ENCODE measurements at regions not wholly inside any gene's neighbourhood (a gene's known extent, or its start where the extent isn't known, plus 50 kb on each side); places are given as distances from the start of the nearest gene placed in this dataset.

- no peak for DNase-seq (ENCODE audit: low spot score)
Observed at GRCh38 chr16:6946802-6947201, 385.8 kb upstream of the RBFOX1 start.

GRCh38 chr16:6946106-6946505 is 386.5 kb upstream of the RBFOX1 start:
- no peak for TF ChIP-seq CTCF (IDR thresholded peaks at IDR 0.05; ENCODE audit: borderline replicate concordance, control extremely low read depth, extremely low read depth, insufficient read depth, missing control alignments)
- in situ Hi-C loops (cut with MboI; ENCODE audit: low sequenced_read_pairs, unreplicated experiment): no loop called here
- no peak for DNase-seq (ENCODE audit: low spot score)

More at GRCh38 chr16:6946802-6947201, 385.8 kb upstream of the RBFOX1 start:
- in situ Hi-C loops (cut with MboI; ENCODE audit: low sequenced_read_pairs, unreplicated experiment): no loop called here
- no peak for TF ChIP-seq CTCF (IDR thresholded peaks at IDR 0.05; ENCODE audit: borderline replicate concordance, control extremely low read depth, extremely low read depth, insufficient read depth, missing control alignments)

GRCh38 chr16:6940968-6941367 is 391.7 kb upstream of the RBFOX1 start:
- TF ChIP-seq CTCF (IDR thresholded peaks at IDR 0.05; ENCODE audit: borderline replicate concordance, control extremely low read depth, extremely low read depth, insufficient read depth, missing control alignments): no peak
- in situ Hi-C loops (cut with MboI; ENCODE audit: low sequenced_read_pairs, unreplicated experiment): no loop called here
- no peak for DNase-seq (ENCODE audit: low spot score)

- DNase-seq (ENCODE audit: low spot score): no peak
- in situ Hi-C loops (cut with MboI; ENCODE audit: low sequenced_read_pairs, unreplicated experiment): no loop called here
- TF ChIP-seq CTCF (IDR thresholded peaks at IDR 0.05; ENCODE audit: borderline replicate concordance, control extremely low read depth, extremely low read depth, insufficient read depth, missing control alignments): no peak
Observed at GRCh38 chr16:6937641-6938040, 395.0 kb upstream of the RBFOX1 start.

- in situ Hi-C loops (cut with MboI; ENCODE audit: low sequenced_read_pairs, unreplicated experiment): no loop called here
- DNase-seq (ENCODE audit: low spot score): no peak
- no peak for TF ChIP-seq CTCF (IDR thresholded peaks at IDR 0.05; ENCODE audit: borderline replicate concordance, control extremely low read depth, extremely low read depth, insufficient read depth, missing control alignments)
Observed at GRCh38 chr16:6932871-6933385, 399.7 kb upstream of the RBFOX1 start.

GRCh38 chr16:6929868-6930267 is 402.8 kb upstream of the RBFOX1 start:
- no peak for DNase-seq (ENCODE audit: low spot score)
- in situ Hi-C loops (cut with MboI; ENCODE audit: low sequenced_read_pairs, unreplicated experiment): no loop called here
- no peak for TF ChIP-seq CTCF (IDR thresholded peaks at IDR 0.05; ENCODE audit: borderline replicate concordance, control extremely low read depth, extremely low read depth, insufficient read depth, missing control alignments)

GRCh38 chr16:6926762-6927161 is 405.9 kb upstream of the RBFOX1 start:
- in situ Hi-C loops (cut with MboI; ENCODE audit: low sequenced_read_pairs, unreplicated experiment): no loop called here
- no peak for DNase-seq (ENCODE audit: low spot score)
- TF ChIP-seq CTCF (IDR thresholded peaks at IDR 0.05; ENCODE audit: borderline replicate concordance, control extremely low read depth, extremely low read depth, insufficient read depth, missing control alignments): no peak

Data from GM13976 (cell line).